Right lobe of liver (tissue), 6 donors: ENCODE measurements at regions not wholly inside any gene's neighbourhood (a gene's known extent, or its start where the extent isn't known, plus 50 kb on each side); places are given as distances from the start of the nearest gene placed in this dataset.

Experiments
- ATAC-seq, 4 donors: fragments of 200-7000 bp; cut with Tn5 transposase; one replicate each; pipeline ENCODE4 v1.9.1; 2020; ENCODE audit warnings: mild to moderate bottlenecking in 4 of 4, moderate library complexity in 4 of 4
- DNase-seq, 3 donors: peaks; one replicate each; pipeline ENCODE4 v3.0.0-alpha.2; 2020
- H3K27ac ChIP-seq, 3 donors: fragments of 200-600 bp; one replicate each; pipeline ENCODE4 v1.8.0; 2022
- H3K27me3 ChIP-seq, 2 donors: fragments of 200-600 bp; one replicate each; pipeline ENCODE4 v1.8.0; 2022
- H3K36me3 ChIP-seq, 4 donors: fragments of 200-600 bp; sonication (generic) in 1 of 4; one replicate each; pipeline versions ENCODE4 v1.5.1 to v1.8.0; 2017 to 2022; ENCODE audit warnings: control low read depth in 1 of 4
- H3K4me1 ChIP-seq, 4 donors: fragments of 200-600 bp; sonication (generic) in 1 of 4; one replicate each; pipeline versions ENCODE4 v1.5.1 to v1.8.0; 2017 to 2022; ENCODE audit warnings: control low read depth in 1 of 4
- H3K4me3 ChIP-seq, 3 donors: fragments of 200-600 bp; one replicate each; pipeline ENCODE4 v1.8.0; 2022
- H3K9me3 ChIP-seq, 4 donors: fragments of 200-600 bp; sonication (generic) in 1 of 4; one replicate each; pipeline versions ENCODE4 v1.5.1 to v1.8.0; 2017 to 2022; ENCODE audit warnings: control low read depth in 1 of 4
- CTCF ChIP-seq, 4 donors: fragments of 200-600 bp in 3 of 4; fragments of 450-650 bp in 1 of 4; IDR thresholded peaks; one replicate each; pipeline versions ENCODE4 v1.5.1 to v1.8.0; 2016 to 2022; ENCODE audit warnings: antibody characterized with exemption in 4 of 4, mild to moderate bottlenecking in 2 of 4
- POLR2A ChIP-seq: fragments of 450-650 bp; IDR thresholded peaks from one replicate; pipeline ENCODE4 v1.6.1; 2017; ENCODE audit warnings: antibody characterized with exemption, mild to moderate bottlenecking
- WGBS: methylation state at CpG from one replicate; pipeline ENCODE4 v1.1.6; 2018; ENCODE audit warnings: low coverage, low lambda C conversion rate; ENCODE audit not compliant: insufficient coverage; ENCODE audit errors: missing lambda C conversion rate; 5-methylcytosine and 5-hydroxymethylcytosine counted together
- intact Hi-C, 2 donors: fragments of 100-400 bp; cut with DNase I; formaldehyde crosslinking; loops; one replicate each; pipeline versions ENCODE4 v1.11.2 to v1.14.1; 2022
- donor health status: DM: no; HTN: yes; CAD: no.
- donor health status: DM: no; HTN: no; CAD: no.
- donor health status: DM: no; HTN: no; CAD: no.
- donor health status: DM: no; HTN: yes; CAD: no.
- donor health status: DM: no; HTN: yes; CAD: no.

DNA sequence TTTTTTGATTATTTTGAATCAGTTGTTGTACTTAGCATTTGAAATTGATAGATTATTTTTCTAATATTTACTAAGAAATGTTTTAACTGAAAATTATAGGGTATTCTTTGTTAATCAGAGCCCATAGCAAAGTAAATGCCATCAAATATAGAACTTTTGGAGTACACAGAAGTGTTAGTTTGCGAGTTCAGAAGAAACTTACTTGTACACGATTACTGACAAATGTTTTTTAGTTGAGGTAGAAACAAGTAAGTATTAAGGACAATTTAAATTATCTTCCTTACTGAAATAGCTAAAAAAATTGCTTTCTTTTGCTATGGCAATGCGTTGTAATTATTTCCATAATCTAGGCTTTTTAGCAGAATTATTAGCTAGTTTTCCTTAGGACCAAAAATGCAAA lies 692.2 kb downstream of the USP25 start:
- Histone ChIP-seq H3K27me3 (no peaks in the 10 kb centered on the region), H3K27ac (peak overlapping the region; percentile 83 to 93 (median 93)), H3K36me3 (no peaks in the 10 kb centered on the region), H3K9me3 (no peaks in the 10 kb centered on the region), H3K4me1 (peaks cover 0 to 26% (median 3%) of the 10 kb centered on the region in 4 donors), H3K4me3 (peak overlapping the region; percentile 28 to 52 (median 50))
- ATAC-seq (no peak), DNase-seq (no peak)
- intact Hi-C loops = no loop called here
- WGBS = 40% methylated on average over 3 of the region's 3 CpGs
- TF ChIP-seq POLR2A (no peak), CTCF (IDR thresholded peaks at IDR 0.05) (no peak)

DNA sequence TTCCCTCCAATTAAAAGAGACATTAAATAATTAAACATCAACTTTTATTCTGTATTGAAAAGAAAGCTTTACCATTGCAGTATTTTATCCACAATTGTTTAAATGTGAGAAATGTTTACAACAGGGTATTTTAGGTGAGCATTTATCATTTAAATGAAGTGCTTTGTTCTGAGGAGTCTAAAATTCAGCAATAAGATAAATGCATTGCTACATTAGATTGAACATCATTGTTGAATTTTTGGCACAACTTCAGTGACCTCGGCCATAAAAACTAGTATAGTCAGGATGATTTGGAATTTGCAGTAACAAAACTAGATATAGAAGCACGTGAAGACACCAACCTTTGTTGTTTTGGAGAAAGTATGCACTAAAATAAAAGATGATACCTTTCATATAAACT lies 692.9 kb downstream of the USP25 start:
- DNase-seq = no peak
- no peaks in the 10 kb centered on the region for H3K9me3 ChIP-seq
- peaks cover 0 to 27% (median 3%) of the 10 kb centered on the region in 4 donors for H3K4me1 ChIP-seq
- TF ChIP-seq CTCF (IDR thresholded peaks at IDR 0.05) (no peak), POLR2A (no peak)
- no peak for ATAC-seq
- peak overlapping the region in 2 of 3 donors; percentile 93 for H3K27ac ChIP-seq
- peak overlapping the region in 2 of 3 donors; percentile 50 to 52 for H3K4me3 ChIP-seq
- H3K36me3 ChIP-seq = no peaks in the 10 kb centered on the region
- intact Hi-C loops = no loop called here
- 16% methylated on average over 2 of the region's 2 CpGs for WGBS
- H3K27me3 ChIP-seq = no peaks in the 10 kb centered on the region

DNA sequence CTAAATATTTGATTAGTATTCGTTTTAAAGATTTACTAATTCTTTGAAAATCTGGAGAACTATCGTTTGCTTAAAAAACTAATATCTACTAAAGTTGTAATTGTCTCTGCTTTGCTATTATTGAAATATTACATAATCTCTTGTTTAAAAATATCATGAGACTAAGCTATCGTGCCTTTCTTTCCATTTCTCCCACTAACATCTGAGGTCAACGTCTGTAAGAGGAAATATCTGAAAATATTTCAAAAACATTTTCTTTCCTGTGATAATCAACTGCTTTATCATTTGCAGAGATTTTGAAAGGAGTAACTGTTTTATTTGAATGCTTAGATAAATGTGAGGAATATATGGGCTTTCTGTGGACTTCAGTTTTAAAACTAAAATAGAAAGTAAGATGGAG lies 694.1 kb downstream of the USP25 start:
- TF ChIP-seq POLR2A (no peak), CTCF (IDR thresholded peaks at IDR 0.05) (no peak)
- intact Hi-C loops = no loop called here
- Histone ChIP-seq H3K27ac (peak overlapping the region; percentile 19 to 93 (median 93)), H3K36me3 (no peaks in the 10 kb centered on the region), H3K4me1 (peaks cover 0 to 21% (median 0%) of the 10 kb centered on the region in 4 donors), H3K9me3 (no peaks in the 10 kb centered on the region), H3K27me3 (no peaks in the 10 kb centered on the region), H3K4me3 (peak overlapping the region; percentile 2 to 50 (median 8))
- DNase-seq (no peak), ATAC-seq (no peak)
- WGBS = 12% methylated on average over 4 of the region's 4 CpGs

DNA sequence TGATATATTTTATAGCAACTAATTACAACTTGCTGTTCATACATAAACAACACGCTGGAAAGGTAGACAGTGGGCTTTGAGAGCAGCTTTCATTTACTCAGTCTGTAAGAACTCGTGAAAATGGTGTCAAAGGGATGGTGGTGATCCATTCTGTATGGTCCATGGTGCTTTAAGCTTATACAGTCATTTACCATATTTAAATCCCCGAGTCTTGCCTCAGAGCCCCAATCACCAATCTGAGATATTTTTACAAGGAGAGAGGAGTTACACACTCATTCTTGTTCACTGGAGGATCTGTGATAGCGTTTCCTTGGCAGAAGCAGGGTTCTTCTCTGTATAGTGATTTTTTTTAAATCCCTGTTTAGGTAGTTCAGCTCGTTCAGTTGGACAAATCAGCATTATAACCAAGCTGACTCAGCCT lies 694.6 kb downstream of the USP25 start:
- H3K27ac ChIP-seq = peak overlapping the region; percentile 32 to 93 (median 93)
- peaks cover 0 to 21% (median 0%) of the 10 kb centered on the region in 4 donors for H3K4me1 ChIP-seq
- H3K9me3 ChIP-seq = no peaks in the 10 kb centered on the region
- ATAC-seq (peak; percentile 2 to 39 (median 9)), DNase-seq (no peak)
- peak overlapping the region; percentile 2 to 50 (median 8) for H3K4me3 ChIP-seq
- intact Hi-C loops = no loop called here
- WGBS = 22% methylated on average over 5 of the region's 5 CpGs
- H3K36me3 ChIP-seq = no peaks in the 10 kb centered on the region
- TF ChIP-seq CTCF (IDR thresholded peaks at IDR 0.05) = no peak
- TF ChIP-seq POLR2A = no peak
- no peaks in the 10 kb centered on the region for H3K27me3 ChIP-seq

GRCh38 chr21:16425376-16425775 lies 695.6 kb downstream of the USP25 start:
- no peaks in the 10 kb centered on the region for H3K9me3 ChIP-seq

More at GRCh38 chr21:16425376-16425775, 695.6 kb downstream of the USP25 start:
- TF ChIP-seq CTCF (IDR thresholded peaks at IDR 0.05) (no peak), POLR2A (no peak)
- intact Hi-C loops = no loop called here
- DNase-seq = no peak
- no peak for ATAC-seq
- H3K36me3 ChIP-seq = no peaks in the 10 kb centered on the region
- no peak overlapping the region for H3K27ac ChIP-seq
- H3K4me3 ChIP-seq = no peak overlapping the region
- H3K27me3 ChIP-seq = no peaks in the 10 kb centered on the region
- peaks cover 0 to 21% (median 0%) of the 10 kb centered on the region in 4 donors for H3K4me1 ChIP-seq
